Ectodermal cell (in vitro differentiated cells): ENCODE measurements at regions not wholly inside any gene's neighbourhood (a gene's known extent, or its start where the extent isn't known, plus 50 kb on each side); places are given as distances from the start of the nearest gene placed in this dataset.

Experiments used
- H3K27ac ChIP-seq: 2 replicates; pipeline ENCODE4 v1.7.0; 2013; ENCODE audit warnings: mild to moderate bottlenecking, low read depth, low read length; ENCODE audit not compliant: insufficient read depth, poor library complexity, severe bottlenecking
- H3K27me3 ChIP-seq: 2 replicates; pipeline ENCODE4 v1.7.0; 2013; ENCODE audit warnings: mild to moderate bottlenecking, low read length; ENCODE audit not compliant: insufficient read depth, control insufficient read depth, poor library complexity, severe bottlenecking
- H3K36me3 ChIP-seq: one replicate; pipeline ENCODE4 v1.7.0; 2013; ENCODE audit warnings: low read length; ENCODE audit not compliant: control insufficient read depth, insufficient read depth
- H3K4me1 ChIP-seq: one replicate; pipeline ENCODE4 v1.7.0; 2013; ENCODE audit warnings: low read length; ENCODE audit not compliant: control insufficient read depth, insufficient read depth
- H3K4me3 ChIP-seq: 2 replicates; pipeline ENCODE4 v1.7.0; 2013; ENCODE audit warnings: low read depth, low read length, control low read depth; ENCODE audit not compliant: insufficient read depth
- H3K9me3 ChIP-seq: 2 replicates; pipeline ENCODE4 v1.7.0; 2013; ENCODE audit warnings: mild to moderate bottlenecking, low read length, moderate library complexity; ENCODE audit not compliant: control insufficient read depth
- WGBS, 2 experiments: methylation state at CpG; one replicate each; pipeline ENCODE4 v1.1.7; 2013; ENCODE audit warnings: missing lambda C conversion rate in 2 of 2; 5-methylcytosine and 5-hydroxymethylcytosine counted together

- H3K36me3 ChIP-seq, result no peaks in the 10 kb centered on the region
- 69 to 77% methylated on average over 7 of the region's 7 CpGs for WGBS, 2 experiments
- no peak overlapping the region for H3K4me3 ChIP-seq
- no peak overlapping the region for H3K27ac ChIP-seq
- no peaks in the 10 kb centered on the region for H3K27me3 ChIP-seq
- no peaks in the 10 kb centered on the region for H3K4me1 ChIP-seq
- no peaks in the 10 kb centered on the region for H3K9me3 ChIP-seq
Observed at GRCh38 chr9:581673-582497, 259.6 kb upstream of the DMRT1 start.

- Histone ChIP-seq H3K4me3 (no peak overlapping the region), H3K4me1 (no peaks in the 10 kb centered on the region), H3K9me3 (no peaks in the 10 kb centered on the region), H3K36me3 (no peaks in the 10 kb centered on the region), H3K27me3 (no peaks in the 10 kb centered on the region), H3K27ac (no peak overlapping the region)
- WGBS, 2 experiments, result 91 to 100% methylated on average over 1 to 3 of the region's 3 CpGs
Observed at GRCh38 chr9:582775-583174, 258.7 kb upstream of the DMRT1 start.

GRCh38 chr9:587527-587926 lies 254.0 kb upstream of the DMRT1 start:
- no peaks in the 10 kb centered on the region for H3K36me3 ChIP-seq
- WGBS, 2 experiments, result 95 to 97% methylated on average over 2 of the region's 2 CpGs
- no peaks in the 10 kb centered on the region for H3K4me1 ChIP-seq
- no peak overlapping the region for H3K27ac ChIP-seq
- H3K4me3 ChIP-seq, result no peak overlapping the region
- H3K27me3 ChIP-seq, result no peaks in the 10 kb centered on the region
- no peaks in the 10 kb centered on the region for H3K9me3 ChIP-seq

GRCh38 chr9:588981-589380 lies 252.5 kb upstream of the DMRT1 start:
- H3K9me3 ChIP-seq, result no peaks in the 10 kb centered on the region
- WGBS, 2 experiments, result 93 to 100% methylated on average over 2 to 3 of the region's 3 CpGs
- no peaks in the 10 kb centered on the region for H3K4me1 ChIP-seq
- no peaks in the 10 kb centered on the region for H3K27me3 ChIP-seq
- no peaks in the 10 kb centered on the region for H3K36me3 ChIP-seq
- H3K27ac ChIP-seq, result no peak overlapping the region
- no peak overlapping the region for H3K4me3 ChIP-seq

GRCh38 chr9:589723-590122 lies 251.8 kb upstream of the DMRT1 start:
- Histone ChIP-seq H3K27ac (no peak overlapping the region), H3K36me3 (no peaks in the 10 kb centered on the region), H3K4me1 (no peaks in the 10 kb centered on the region), H3K4me3 (no peak overlapping the region), H3K27me3 (no peaks in the 10 kb centered on the region), H3K9me3 (no peaks in the 10 kb centered on the region)
- 61 to 64% methylated on average over 3 of the region's 3 CpGs for WGBS, 2 experiments

- Histone ChIP-seq H3K27me3 (no peaks in the 10 kb centered on the region), H3K4me3 (no peak overlapping the region), H3K9me3 (no peaks in the 10 kb centered on the region), H3K4me1 (no peaks in the 10 kb centered on the region), H3K36me3 (no peaks in the 10 kb centered on the region), H3K27ac (no peak overlapping the region)
- WGBS, 2 experiments, result 65 to 84% methylated on average over 2 to 4 of the region's 4 CpGs
Observed at GRCh38 chr9:591292-591691, 250.2 kb upstream of the DMRT1 start.

- no peak overlapping the region for H3K4me3 ChIP-seq
- H3K27me3 ChIP-seq, result no peaks in the 10 kb centered on the region
- H3K27ac ChIP-seq, result no peak overlapping the region
- H3K9me3 ChIP-seq, result no peaks in the 10 kb centered on the region
- no peaks in the 10 kb centered on the region for H3K4me1 ChIP-seq
- H3K36me3 ChIP-seq, result no peaks in the 10 kb centered on the region
- 81 to 83% methylated on average over 7 to 9 of the region's 9 CpGs for WGBS, 2 experiments
Observed at GRCh38 chr9:592225-592624, 249.3 kb upstream of the DMRT1 start.

GRCh38 chr9:592733-593132 lies 248.8 kb upstream of the DMRT1 start:
- WGBS, 2 experiments, result 90 to 93% methylated on average over 2 to 3 of the region's 3 CpGs
- H3K27me3 ChIP-seq, result no peaks in the 10 kb centered on the region
- H3K9me3 ChIP-seq, result no peaks in the 10 kb centered on the region
- no peak overlapping the region for H3K4me3 ChIP-seq
- no peaks in the 10 kb centered on the region for H3K4me1 ChIP-seq
- H3K36me3 ChIP-seq, result no peaks in the 10 kb centered on the region
- no peak overlapping the region for H3K27ac ChIP-seq

- WGBS, 2 experiments, result 88 to 96% methylated on average over 2 of the region's 2 CpGs
- Histone ChIP-seq H3K27me3 (no peaks in the 10 kb centered on the region), H3K36me3 (no peaks in the 10 kb centered on the region), H3K4me1 (no peaks in the 10 kb centered on the region), H3K27ac (no peak overlapping the region), H3K9me3 (no peaks in the 10 kb centered on the region), H3K4me3 (no peak overlapping the region)
Observed at GRCh38 chr9:593809-594208, 247.7 kb upstream of the DMRT1 start.

GRCh38 chr9:596703-597102 lies 244.8 kb upstream of the DMRT1 start:
- WGBS, 2 experiments, result 78 to 88% methylated on average over 1 to 2 of the region's 2 CpGs
- no peaks in the 10 kb centered on the region for H3K27me3 ChIP-seq
- no peak overlapping the region for H3K4me3 ChIP-seq
- H3K36me3 ChIP-seq, result no peaks in the 10 kb centered on the region
- no peaks in the 10 kb centered on the region for H3K9me3 ChIP-seq
- no peak overlapping the region for H3K27ac ChIP-seq
- H3K4me1 ChIP-seq, result no peaks in the 10 kb centered on the region
